ENCODE measurements at regions not wholly inside any gene's neighbourhood (a gene's known extent, or its start where the extent isn't known, plus 50 kb on each side); places are given as distances from the start of the nearest gene placed in this dataset.

DNA sequence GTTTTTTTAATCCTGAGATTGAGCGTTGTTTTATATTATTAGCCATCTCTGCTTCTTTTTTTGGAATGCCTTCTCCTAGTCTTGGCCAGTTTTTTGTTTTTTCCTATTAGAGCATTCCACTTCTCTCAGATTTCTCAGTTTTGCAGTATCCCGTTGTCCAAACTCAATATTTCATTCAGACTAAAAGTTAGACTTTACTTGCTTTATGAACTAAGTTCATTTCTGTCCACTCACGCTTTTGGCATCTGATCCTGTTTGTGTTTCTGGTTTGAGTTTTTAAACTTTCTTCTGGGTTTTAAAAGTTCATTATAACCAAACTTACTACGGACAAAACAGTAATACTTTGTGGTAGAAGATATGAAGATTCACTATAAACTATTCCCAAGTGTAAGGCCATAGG, 288.3 kb upstream of the MPDZ start (continued):
- TF ChIP-seq TRIM28 (IDR thresholded peaks at IDR 0.05; ENCODE audit: borderline replicate concordance, low read length) (no peak), ZNF394 (tag by site-specific recombination; IDR thresholded peaks at IDR 0.05; ENCODE audit: borderline replicate concordance) (no peak), RBAK (tag by site-specific recombination; IDR thresholded peaks at IDR 0.05) (no peak), IKZF3 (tag by site-specific recombination; IDR thresholded peaks at IDR 0.05) (no peak), GLIS1 (tag by site-specific recombination; IDR thresholded peaks at IDR 0.05) (no peak), ZNF24 (tag by site-specific recombination; IDR thresholded peaks at IDR 0.05) (no peak), ZNF112 (tag by site-specific recombination; IDR thresholded peaks at IDR 0.05) (no peak), ZSCAN23 (tag by site-specific recombination; IDR thresholded peaks at IDR 0.05) (no peak), ZNF366 (tag by site-specific recombination; conservative IDR thresholded peaks at IDR 0.05) (no peak), ZBTB7A (tag by site-specific recombination; IDR thresholded peaks at IDR 0.05; ENCODE audit: low read depth) (no peak)
- TF ChIP-seq, protein P1, sequence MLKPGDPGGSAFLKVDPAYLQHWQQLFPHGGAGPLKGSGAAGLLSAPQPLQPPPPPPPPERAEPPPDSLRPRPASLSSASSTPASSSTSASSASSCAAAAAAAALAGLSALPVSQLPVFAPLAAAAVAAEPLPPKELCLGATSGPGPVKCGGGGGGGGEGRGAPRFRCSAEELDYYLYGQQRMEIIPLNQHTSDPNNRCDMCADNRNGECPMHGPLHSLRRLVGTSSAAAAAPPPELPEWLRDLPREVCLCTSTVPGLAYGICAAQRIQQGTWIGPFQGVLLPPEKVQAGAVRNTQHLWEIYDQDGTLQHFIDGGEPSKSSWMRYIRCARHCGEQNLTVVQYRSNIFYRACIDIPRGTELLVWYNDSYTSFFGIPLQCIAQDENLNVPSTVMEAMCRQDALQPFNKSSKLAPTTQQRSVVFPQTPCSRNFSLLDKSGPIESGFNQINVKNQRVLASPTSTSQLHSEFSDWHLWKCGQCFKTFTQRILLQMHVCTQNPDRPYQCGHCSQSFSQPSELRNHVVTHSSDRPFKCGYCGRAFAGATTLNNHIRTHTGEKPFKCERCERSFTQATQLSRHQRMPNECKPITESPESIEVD (tag by site-specific recombination; IDR thresholded peaks at IDR 0.05): no peak
- TF ChIP-seq, protein P2, sequence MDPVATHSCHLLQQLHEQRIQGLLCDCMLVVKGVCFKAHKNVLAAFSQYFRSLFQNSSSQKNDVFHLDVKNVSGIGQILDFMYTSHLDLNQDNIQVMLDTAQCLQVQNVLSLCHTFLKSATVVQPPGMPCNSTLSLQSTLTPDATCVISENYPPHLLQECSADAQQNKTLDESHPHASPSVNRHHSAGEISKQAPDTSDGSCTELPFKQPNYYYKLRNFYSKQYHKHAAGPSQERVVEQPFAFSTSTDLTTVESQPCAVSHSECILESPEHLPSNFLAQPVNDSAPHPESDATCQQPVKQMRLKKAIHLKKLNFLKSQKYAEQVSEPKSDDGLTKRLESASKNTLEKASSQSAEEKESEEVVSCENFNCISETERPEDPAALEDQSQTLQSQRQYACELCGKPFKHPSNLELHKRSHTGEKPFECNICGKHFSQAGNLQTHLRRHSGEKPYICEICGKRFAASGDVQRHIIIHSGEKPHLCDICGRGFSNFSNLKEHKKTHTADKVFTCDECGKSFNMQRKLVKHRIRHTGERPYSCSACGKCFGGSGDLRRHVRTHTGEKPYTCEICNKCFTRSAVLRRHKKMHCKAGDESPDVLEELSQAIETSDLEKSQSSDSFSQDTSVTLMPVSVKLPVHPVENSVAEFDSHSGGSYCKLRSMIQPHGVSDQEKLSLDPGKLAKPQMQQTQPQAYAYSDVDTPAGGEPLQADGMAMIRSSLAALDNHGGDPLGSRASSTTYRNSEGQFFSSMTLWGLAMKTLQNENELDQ (tag by site-specific recombination; IDR thresholded peaks at IDR 0.05; ENCODE audit: low read depth): no peak

DNA sequence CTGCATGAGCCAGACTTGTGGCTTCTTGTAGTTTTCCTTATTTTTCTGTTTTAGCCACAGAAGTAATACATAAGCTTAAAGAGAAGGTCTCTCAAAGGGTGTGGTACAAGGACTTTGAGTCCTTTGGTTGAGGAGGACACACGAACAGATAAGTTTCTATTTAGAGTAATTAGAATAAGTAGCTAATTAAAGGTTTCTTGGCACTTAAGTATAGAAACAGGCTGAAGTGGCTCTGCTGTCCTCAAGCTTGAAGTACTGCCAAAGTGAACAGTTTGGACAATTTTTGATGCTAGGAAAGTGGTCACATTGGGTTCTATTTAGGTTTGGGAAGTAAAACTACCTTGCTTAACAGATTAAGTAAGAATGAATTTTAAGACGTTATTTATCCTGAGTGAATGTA, 278.3 kb upstream of the MPDZ start:
- no peaks in the 10 kb centered on the region; the same call in 1 of the 2 replicates for H3K4me1 ChIP-seq (ENCODE audit: control insufficient read depth, insufficient read depth, low read length)
- POLR2A ChIA-PET: interaction anchor here (0.7 kb wide), 1 partner anchor 498 kb away, joined by 4 read pairs; no protein-coding TSS in a partner anchor

DNA sequence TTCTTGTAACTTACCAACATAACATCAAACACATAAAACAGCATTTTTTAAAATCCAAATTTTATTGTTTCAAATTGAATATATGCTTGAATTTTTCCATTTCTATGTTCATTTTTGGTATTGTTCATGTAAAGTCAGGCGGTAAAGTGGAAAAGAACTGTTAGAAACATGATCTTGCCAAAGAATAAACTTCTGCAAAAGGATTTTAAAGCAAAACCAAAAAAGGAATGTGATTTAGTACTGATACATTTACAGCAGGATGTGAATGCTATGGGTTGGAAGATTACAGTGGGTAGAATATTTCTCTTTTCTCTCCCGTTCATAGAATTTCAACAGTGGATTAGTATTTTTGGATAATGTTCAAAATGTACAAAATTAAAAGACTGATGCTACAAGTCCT, 277.2 kb upstream of the MPDZ start:
- ChIA-PET POLR2A (interaction anchor here (0.7 kb wide), 1 partner anchor 63 kb away, joined by 6 read pairs; no protein-coding TSS in a partner anchor), CTCF (no interaction called here)
- Histone ChIP-seq H3K36me3 (ENCODE audit: control insufficient read depth in 2 of 2, insufficient read depth in 1 of 2, low read length in 2 of 2) (no peaks in the 10 kb centered on the region), H3K4me3 (ENCODE audit: low read depth, low read length) (no peak overlapping the region), H3K4me1 (ENCODE audit: control insufficient read depth, insufficient read depth, low read length) (no peaks in the 10 kb centered on the region; the same call in 1 of the 2 replicates), H3K9me3 (ENCODE audit: control insufficient read depth, insufficient read depth, low read depth, low read length) (no peaks in the 10 kb centered on the region), H3K27ac (ENCODE audit: extremely low read depth, low read depth, low read length) (no peak overlapping the region)
- TF ChIP-seq ZBTB17 (tag by site-specific recombination; IDR thresholded peaks at IDR 0.05): no peak
- TF ChIP-seq ZNF785 (tag by site-specific recombination; IDR thresholded peaks at IDR 0.05): no peak
- TF ChIP-seq ZNF184 (tag by site-specific recombination; IDR thresholded peaks at IDR 0.05): no peak
- TF ChIP-seq HOXD13 (CRISPR knock-in tag; IDR thresholded peaks at IDR 0.05; ENCODE audit: borderline replicate concordance): no peak

More for the DNA sequence above, 278.3 kb upstream of the MPDZ start:
- Histone ChIP-seq H3K4me3 (ENCODE audit: low read depth, low read length) (no peak overlapping the region), H3K9me3 (ENCODE audit: control insufficient read depth, insufficient read depth, low read depth, low read length) (no peaks in the 10 kb centered on the region), H3K36me3 (ENCODE audit: control insufficient read depth in 2 of 2, insufficient read depth in 1 of 2, low read length in 2 of 2) (no peaks in the 10 kb centered on the region), H3K27ac (ENCODE audit: extremely low read depth, low read depth, low read length) (no peak overlapping the region)
- CTCF ChIA-PET: no interaction called here
- no peak for TF ChIP-seq ZNF19 (tag by site-specific recombination; IDR thresholded peaks at IDR 0.05; ENCODE audit: low read depth)
- TF ChIP-seq, protein P3, sequence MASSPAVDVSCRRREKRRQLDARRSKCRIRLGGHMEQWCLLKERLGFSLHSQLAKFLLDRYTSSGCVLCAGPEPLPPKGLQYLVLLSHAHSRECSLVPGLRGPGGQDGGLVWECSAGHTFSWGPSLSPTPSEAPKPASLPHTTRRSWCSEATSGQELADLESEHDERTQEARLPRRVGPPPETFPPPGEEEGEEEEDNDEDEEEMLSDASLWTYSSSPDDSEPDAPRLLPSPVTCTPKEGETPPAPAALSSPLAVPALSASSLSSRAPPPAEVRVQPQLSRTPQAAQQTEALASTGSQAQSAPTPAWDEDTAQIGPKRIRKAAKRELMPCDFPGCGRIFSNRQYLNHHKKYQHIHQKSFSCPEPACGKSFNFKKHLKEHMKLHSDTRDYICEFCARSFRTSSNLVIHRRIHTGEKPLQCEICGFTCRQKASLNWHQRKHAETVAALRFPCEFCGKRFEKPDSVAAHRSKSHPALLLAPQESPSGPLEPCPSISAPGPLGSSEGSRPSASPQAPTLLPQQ (tag by site-specific recombination; IDR thresholded peaks at IDR 0.05): no peak

Data from HEK293 (cell line).